ENCODE measurements at regions not wholly inside any gene's neighbourhood (a gene's known extent, or its start where the extent isn't known, plus 50 kb on each side); places are given as distances from the start of the nearest gene placed in this dataset.

DNA sequence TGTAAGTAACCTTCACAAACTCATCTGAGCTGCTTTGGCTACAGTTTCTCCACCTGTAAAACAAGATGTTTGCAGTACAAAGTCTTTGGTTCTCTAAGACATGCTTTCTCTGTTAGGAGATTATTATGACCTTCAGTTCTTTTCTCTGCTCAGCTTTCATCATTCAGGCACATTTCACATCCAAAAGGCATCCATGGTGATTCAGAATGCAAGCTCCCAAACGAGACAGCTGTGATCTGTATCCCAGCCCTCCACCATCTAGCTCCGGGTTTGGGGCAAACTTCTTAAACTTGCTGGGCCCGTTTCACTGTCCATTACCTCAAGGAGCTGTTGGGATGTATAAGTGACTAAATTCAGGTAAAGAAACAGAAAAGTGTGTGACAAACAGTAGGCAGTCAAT is 95.8 kb upstream of the COL1A2 start:
- TF ChIP-seq, protein P1, sequence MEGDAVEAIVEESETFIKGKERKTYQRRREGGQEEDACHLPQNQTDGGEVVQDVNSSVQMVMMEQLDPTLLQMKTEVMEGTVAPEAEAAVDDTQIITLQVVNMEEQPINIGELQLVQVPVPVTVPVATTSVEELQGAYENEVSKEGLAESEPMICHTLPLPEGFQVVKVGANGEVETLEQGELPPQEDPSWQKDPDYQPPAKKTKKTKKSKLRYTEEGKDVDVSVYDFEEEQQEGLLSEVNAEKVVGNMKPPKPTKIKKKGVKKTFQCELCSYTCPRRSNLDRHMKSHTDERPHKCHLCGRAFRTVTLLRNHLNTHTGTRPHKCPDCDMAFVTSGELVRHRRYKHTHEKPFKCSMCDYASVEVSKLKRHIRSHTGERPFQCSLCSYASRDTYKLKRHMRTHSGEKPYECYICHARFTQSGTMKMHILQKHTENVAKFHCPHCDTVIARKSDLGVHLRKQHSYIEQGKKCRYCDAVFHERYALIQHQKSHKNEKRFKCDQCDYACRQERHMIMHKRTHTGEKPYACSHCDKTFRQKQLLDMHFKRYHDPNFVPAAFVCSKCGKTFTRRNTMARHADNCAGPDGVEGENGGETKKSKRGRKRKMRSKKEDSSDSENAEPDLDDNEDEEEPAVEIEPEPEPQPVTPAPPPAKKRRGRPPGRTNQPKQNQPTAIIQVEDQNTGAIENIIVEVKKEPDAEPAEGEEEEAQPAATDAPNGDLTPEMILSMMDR (conservative IDR thresholded peaks at IDR 0.05; ENCODE audit: low read length) = no peak; the same call in 1 of the 2 replicates
- peak overlapping the region; percentile 0; the same call in 1 of the 2 replicates for H3K4me3 ChIP-seq (ENCODE audit: low read length)
- peak; percentile 82 for DNase-seq (ENCODE audit: low read depth)

DNA sequence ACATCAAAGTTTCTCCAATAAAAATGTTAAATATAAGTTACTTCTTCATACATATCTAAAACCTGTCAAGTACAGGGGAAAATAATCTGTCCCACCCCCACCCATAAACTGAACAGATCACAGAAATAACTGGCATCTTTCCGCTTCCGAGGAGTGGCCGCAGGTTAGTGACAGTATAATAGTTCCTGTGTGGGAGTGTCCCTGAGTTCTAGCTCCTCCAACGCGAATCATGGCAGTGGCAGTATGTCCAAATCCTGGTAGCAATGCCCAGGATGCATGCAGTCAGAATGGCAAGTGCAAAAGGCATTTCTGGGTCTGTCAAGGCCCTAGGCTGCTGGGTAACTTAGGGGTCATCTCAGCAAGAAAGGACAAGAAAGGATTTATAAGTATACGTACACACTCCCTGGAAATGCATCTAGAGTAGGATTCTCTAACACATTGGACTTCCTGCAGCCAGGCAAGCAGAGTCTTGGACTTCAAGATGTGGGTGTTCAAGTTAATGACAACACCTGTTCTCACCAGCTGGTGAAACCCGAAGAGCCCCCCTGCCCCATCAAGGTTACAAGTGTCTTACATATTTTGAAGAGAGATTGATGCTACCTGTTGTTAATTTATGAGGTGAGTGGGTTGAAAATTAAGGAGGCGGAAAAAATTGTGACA is 94.4 kb upstream of the COL1A2 start:
- DNase-seq (ENCODE audit: low read depth) = no peak
- H3K4me3 ChIP-seq (ENCODE audit: low read length) = peak overlapping the region; percentile 10
- TF ChIP-seq, protein P1 (conservative IDR thresholded peaks at IDR 0.05; ENCODE audit: low read length) = no peak

DNA sequence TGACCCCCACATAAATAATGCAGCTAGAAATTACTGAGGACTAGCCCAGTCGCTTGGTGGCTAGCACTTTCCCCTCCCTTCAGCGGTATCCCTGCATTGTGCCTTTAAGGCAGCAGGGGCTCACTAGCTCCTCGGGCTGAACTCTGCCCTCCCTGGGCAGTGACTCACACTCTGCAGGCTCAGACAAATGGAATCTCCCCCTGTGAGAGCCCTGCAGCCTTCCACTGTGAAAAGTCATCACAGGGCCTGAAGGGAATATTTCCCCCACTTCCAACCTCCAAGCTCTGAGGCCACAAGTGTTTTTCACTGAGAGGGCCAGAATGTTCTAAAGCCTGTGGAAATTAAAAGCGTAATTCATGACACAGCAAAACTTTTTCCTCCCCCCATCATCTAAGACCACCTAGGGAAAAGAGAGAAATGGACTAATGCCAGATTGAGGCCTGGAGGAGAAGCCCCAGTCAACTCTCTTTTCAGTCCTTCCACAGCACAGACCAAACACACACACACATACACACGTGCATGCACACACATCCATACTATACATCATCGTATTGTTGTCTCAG is 93.6 kb upstream of the COL1A2 start:
- TF ChIP-seq, protein P1 (conservative IDR thresholded peaks at IDR 0.05; ENCODE audit: low read length) = peak; percentile 44
- peak; percentile 97 for DNase-seq (ENCODE audit: low read depth)
- peak overlapping the region; percentile 43 for H3K4me3 ChIP-seq (ENCODE audit: low read length)

DNA sequence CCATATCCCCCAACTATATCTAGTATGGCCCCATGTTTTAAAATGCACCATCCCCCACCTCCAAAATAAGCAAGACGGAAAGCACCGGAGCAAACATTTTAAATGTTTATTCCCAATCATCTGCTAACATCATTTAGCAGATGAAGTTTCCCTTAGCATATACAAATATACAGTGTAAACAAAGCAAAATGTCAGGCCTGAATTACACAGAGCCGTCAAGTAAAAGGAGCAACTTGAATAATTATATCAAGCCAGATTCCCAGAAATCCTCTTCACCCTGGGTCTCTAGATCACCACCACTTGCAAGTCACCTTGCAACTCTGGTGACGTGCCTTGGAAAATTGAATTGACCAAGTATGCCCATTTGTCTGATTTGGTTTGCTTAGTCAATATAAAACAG is 91.6 kb upstream of the COL1A2 start:
- TF ChIP-seq, protein P1 (conservative IDR thresholded peaks at IDR 0.05; ENCODE audit: low read length) = no peak
- DNase-seq (ENCODE audit: low read depth) = no peak
- peak overlapping the region; percentile 15; the same call in 1 of the 2 replicates for H3K4me3 ChIP-seq (ENCODE audit: low read length)

DNA sequence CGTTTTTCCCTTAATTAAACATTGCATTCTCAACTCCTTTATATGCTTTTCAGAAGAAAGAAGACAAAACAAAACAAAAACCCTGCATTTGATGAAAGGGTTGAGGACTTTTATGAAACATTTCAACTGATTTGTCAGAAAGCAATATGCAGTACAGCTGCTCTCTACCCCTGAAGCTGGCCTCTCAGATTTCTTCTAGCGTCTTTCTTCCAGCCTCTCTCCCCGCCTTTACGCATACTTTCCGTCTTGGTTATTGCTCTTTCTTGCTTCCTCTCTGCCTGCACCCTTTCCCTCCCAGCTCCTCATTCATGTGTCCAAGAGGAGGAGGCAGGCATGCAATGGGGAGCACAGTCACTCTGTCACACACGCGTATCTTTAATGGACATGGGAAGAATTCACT is 91.0 kb upstream of the COL1A2 start:
- peak; percentile 86 for DNase-seq (ENCODE audit: low read depth)
- H3K4me3 ChIP-seq (ENCODE audit: low read length) = peak overlapping the region; percentile 15
- TF ChIP-seq, protein P1 (conservative IDR thresholded peaks at IDR 0.05; ENCODE audit: low read length) = no peak

DNA sequence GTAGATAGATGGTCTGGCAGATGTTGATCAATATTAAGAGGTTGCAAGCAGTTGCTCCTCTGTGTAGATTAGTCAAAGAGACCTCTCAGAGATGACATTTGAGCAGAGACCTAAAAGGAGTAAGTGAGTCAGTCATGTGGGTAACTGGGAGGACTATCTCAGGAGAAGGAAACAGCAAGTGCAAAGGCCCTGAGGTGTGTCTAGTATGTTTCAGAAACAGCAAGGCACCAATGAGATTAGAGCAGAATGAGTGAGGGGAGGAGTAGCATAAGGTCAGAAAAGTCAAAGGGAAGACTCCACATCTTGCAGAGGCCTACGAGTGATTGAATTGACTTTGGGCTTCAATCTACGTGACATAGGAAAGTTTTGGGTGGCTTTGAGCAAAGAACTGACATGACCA is 89.8 kb upstream of the COL1A2 start:
- TF ChIP-seq, protein P1 (conservative IDR thresholded peaks at IDR 0.05; ENCODE audit: low read length) = no peak
- no peak overlapping the region for H3K4me3 ChIP-seq (ENCODE audit: low read length)
- no peak for DNase-seq (ENCODE audit: low read depth)

DNA sequence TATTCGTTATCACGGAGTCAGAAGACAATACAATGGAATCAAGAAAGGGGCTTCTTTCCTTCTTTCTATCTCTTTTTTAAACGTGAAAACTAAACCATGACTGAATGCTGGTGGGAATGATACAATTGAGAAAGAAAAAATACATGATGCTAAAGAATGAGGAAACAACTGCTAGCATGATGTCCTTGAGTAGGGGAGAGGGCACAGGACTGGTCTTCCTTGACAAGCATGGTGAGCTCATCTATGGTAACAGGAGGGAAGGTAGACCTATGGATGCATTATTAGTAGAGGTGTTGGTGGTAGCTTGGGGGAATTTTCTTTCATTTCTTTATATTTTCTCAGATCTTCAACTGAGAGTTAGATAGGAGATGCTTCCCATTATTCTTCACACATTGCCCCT is 88.9 kb upstream of the COL1A2 start:
- no peak overlapping the region for H3K4me3 ChIP-seq (ENCODE audit: low read length)
- no peak for DNase-seq (ENCODE audit: low read depth)
- TF ChIP-seq, protein P1 (conservative IDR thresholded peaks at IDR 0.05; ENCODE audit: low read length) = no peak

All from AG10803 (cell line).